CD14-positive monocyte (primary cell): ENCODE measurements at regions not wholly inside any gene's neighbourhood (a gene's known extent, or its start where the extent isn't known, plus 50 kb on each side); places are given as distances from the start of the nearest gene placed in this dataset.

Experiments
- DNase-seq, 3 donors: peaks; one replicate each; pipeline ENCODE4 v3.0.0-alpha.2; 2011 to 2022
- H2AFZ ChIP-seq: 2 replicates; pipeline ENCODE4 v1.6.0; 2012; ENCODE audit warnings: mild to moderate bottlenecking, low read depth, low read length, inconsistent platforms; ENCODE audit not compliant: insufficient read depth, poor library complexity, severe bottlenecking
- H3K27ac ChIP-seq, 2 donors: 1 replicate in 1 of 2; 2 replicates in 1 of 2; pipeline ENCODE4 v1.5.1; 2012 to 2013; ENCODE audit warnings: low read length in 2 of 2, control low read depth in 1 of 2, inconsistent platforms in 1 of 2, low read depth in 1 of 2, mild to moderate bottlenecking in 1 of 2
- H3K27me3 ChIP-seq, 2 donors: one replicate each; pipeline versions ENCODE4 v1.6.0 to v1.6.1; 2011 to 2013; ENCODE audit warnings: low read length in 2 of 2; ENCODE audit not compliant: control insufficient read depth in 2 of 2, insufficient read depth in 2 of 2
- H3K36me3 ChIP-seq, 2 donors: replicated peaks in 1 of 2; 1 replicate in 1 of 2; 2 replicates in 1 of 2; pipeline versions ENCODE4 v1.5.1 to v1.6.1; 2012 to 2013; ENCODE audit warnings: low read length in 2 of 2, control low read depth in 1 of 2, inconsistent platforms in 1 of 2, mild to moderate bottlenecking in 1 of 2; ENCODE audit not compliant: insufficient read depth in 2 of 2, control insufficient read depth in 1 of 2
- H3K4me1 ChIP-seq, 2 donors: 1 replicate in 1 of 2; 2 replicates in 1 of 2; pipeline versions ENCODE4 v1.5.1 to v1.6.1; 2012 to 2013; ENCODE audit warnings: low read length in 2 of 2, control low read depth in 1 of 2, inconsistent platforms in 1 of 2, mild to moderate bottlenecking in 1 of 2, moderate library complexity in 1 of 2; ENCODE audit not compliant: insufficient read depth in 2 of 2, control insufficient read depth in 1 of 2
- H3K4me2 ChIP-seq: replicated peaks from 2 replicates; pipeline ENCODE3; 2012; ENCODE audit warnings: low read length, moderate library complexity, mild to moderate bottlenecking; ENCODE audit not compliant: poor library complexity, severe bottlenecking; ENCODE audit errors: extremely low read depth
- H3K4me3 ChIP-seq, 3 experiments: fragments of 200-600 bp in 1 of 3; sonication (generic) in 1 of 3; replicated peaks in 1 of 3; 1 replicate in 2 of 3; 2 replicates in 1 of 3; pipeline ENCODE4 v1.5.1; 2011 to 2013; ENCODE audit warnings: low read length in 3 of 3, mild to moderate bottlenecking in 3 of 3, control low read depth in 2 of 3, low read depth in 2 of 3, inconsistent platforms in 1 of 3, moderate library complexity in 1 of 3
- H3K79me2 ChIP-seq: 2 replicates; pipeline ENCODE4 v1.6.0; 2012; ENCODE audit warnings: mild to moderate bottlenecking, control low read depth, inconsistent platforms, low read length, moderate library complexity; ENCODE audit not compliant: insufficient read depth
- H3K9ac ChIP-seq: 2 replicates; pipeline ENCODE4 v1.6.0; 2017; ENCODE audit warnings: low read length, mild to moderate bottlenecking; ENCODE audit not compliant: insufficient read depth, poor library complexity, severe bottlenecking
- H3K9me3 ChIP-seq, 2 donors: replicated peaks in 1 of 2; 1 replicate in 1 of 2; 2 replicates in 1 of 2; pipeline versions ENCODE4 v1.5.1 to v1.6.1; 2012 to 2013; ENCODE audit warnings: low read length in 2 of 2, control low read depth in 1 of 2; ENCODE audit not compliant: control insufficient read depth in 1 of 2, insufficient read depth in 1 of 2
- H4K20me1 ChIP-seq: 2 replicates; pipeline ENCODE4 v1.6.0; 2012; ENCODE audit warnings: mild to moderate bottlenecking, low read length, control low read depth, moderate library complexity; ENCODE audit not compliant: insufficient read depth
- H3K27ac Mint-ChIP-seq, 7 donors: one replicate each; pipeline ENCODE4 v1.8.0; 2020; ENCODE audit warnings: mild to moderate bottlenecking in 7 of 7, mixed read lengths in 7 of 7, moderate library complexity in 6 of 7, inconsistent platforms in 2 of 7
- H3K27me3 Mint-ChIP-seq, 3 donors: one replicate each; pipeline ENCODE4 v1.8.0; 2021 to 2022; ENCODE audit warnings: low read depth in 3 of 3, mild to moderate bottlenecking in 3 of 3, mixed read lengths in 3 of 3, moderate library complexity in 3 of 3, inconsistent platforms in 1 of 3
- H3K36me3 Mint-ChIP-seq, 2 donors: one replicate each; pipeline ENCODE4 v1.8.0; 2020; ENCODE audit warnings: mixed read lengths in 2 of 2, inconsistent platforms in 1 of 2, mild to moderate bottlenecking in 1 of 2
- H3K4me1 Mint-ChIP-seq: one replicate; pipeline ENCODE4 v1.8.0; 2020; ENCODE audit warnings: mild to moderate bottlenecking, mixed read lengths
- H3K4me3 Mint-ChIP-seq, 2 donors: one replicate each; pipeline ENCODE4 v1.8.0; 2020; ENCODE audit warnings: mild to moderate bottlenecking in 2 of 2, mixed read lengths in 2 of 2, moderate library complexity in 1 of 2
- H3K9me3 Mint-ChIP-seq, 7 donors: one replicate each; pipeline ENCODE4 v1.8.0; 2020 to 2022; ENCODE audit warnings: mixed read lengths in 7 of 7, mild to moderate bottlenecking in 6 of 7, moderate library complexity in 6 of 7, inconsistent platforms in 2 of 7
- CTCF ChIP-seq: fragments of 200-600 bp; IDR thresholded peaks from one replicate; pipeline ENCODE4 v1.8.0; 2022; ENCODE audit warnings: antibody characterized with exemption, mild to moderate bottlenecking
- WGBS: methylation state at CpG from one replicate; pipeline ENCODE4 v1.1.5; 2013; ENCODE audit warnings: missing lambda C conversion rate; ENCODE audit not compliant: insufficient coverage; 5-methylcytosine and 5-hydroxymethylcytosine counted together
- intact Hi-C, 2 donors: fragments of 100-400 bp; cut with micrococcal nuclease; formaldehyde crosslinking; loops; one replicate each; pipeline versions ENCODE4 v1.15.0 to v1.15.1; 2023

GRCh38 chr17:412211-413015 is 59.8 kb upstream of the RPH3AL start:
- Mint-ChIP-seq H3K9me3 (no peaks in the 10 kb centered on the region), H3K27me3 (peaks cover 0 to 5% (median 0%) of the 10 kb centered on the region in 3 donors), H3K27ac (peak overlapping the region; percentile 65 to 91 (median 89)), H3K4me3 (peak overlapping the region; percentile 75 to 90), H3K36me3 (peaks cover 0 to 9% of the 10 kb centered on the region in 2 donors), H3K4me1 (peaks cover 61% of the 10 kb centered on the region)
- peak overlapping the region; percentile 5 for H3K9ac ChIP-seq
- WGBS, result 20% methylated on average over 12 of the region's 15 CpGs
- H3K4me3 ChIP-seq, result peak overlapping the region in 2 of 3 experiments; percentile 5 to 64
- H3K27ac ChIP-seq, result peak overlapping the region; percentile 30 to 56
- H3K79me2 ChIP-seq, result peaks cover 26% of the 10 kb centered on the region
- intact Hi-C loops, result loop anchor here (1.0 kb wide), 1 partner anchor 288 kb away; no protein-coding TSS in a partner anchor
- H2AFZ ChIP-seq, result peak overlapping the region; percentile 68
- no peaks in the 10 kb centered on the region for H3K9me3 ChIP-seq
- H3K4me2 ChIP-seq, result peak overlapping the region; percentile 78
- H4K20me1 ChIP-seq, result no peaks in the 10 kb centered on the region
- no peaks in the 10 kb centered on the region for H3K27me3 ChIP-seq
- peak; percentile 88 for TF ChIP-seq CTCF
- peak; percentile 59 to 64 (median 59) for DNase-seq
- peaks cover 51 to 56% of the 10 kb centered on the region in 2 donors for H3K4me1 ChIP-seq
- H3K36me3 ChIP-seq, result no peaks in the 10 kb centered on the region

- Histone ChIP-seq H3K27ac (peak overlapping the region in 1 of 2 donors; percentile 86), H3K27me3 (no peaks in the 10 kb centered on the region), H2AFZ (no peak overlapping the region), H3K79me2 (peaks cover 26% of the 10 kb centered on the region), H3K36me3 (no peaks in the 10 kb centered on the region), H3K4me3 (peak overlapping the region in 1 of 3 experiments; percentile 83), H4K20me1 (no peaks in the 10 kb centered on the region), H3K9ac (no peak overlapping the region), H3K4me1 (peaks cover 49 to 52% of the 10 kb centered on the region in 2 donors), H3K4me2 (peak overlapping the region; percentile 95), H3K9me3 (no peaks in the 10 kb centered on the region)
- peaks cover 57% of the 10 kb centered on the region for H3K4me1 Mint-ChIP-seq
- peaks cover 0 to 9% of the 10 kb centered on the region in 2 donors for H3K36me3 Mint-ChIP-seq
- no peaks in the 10 kb centered on the region for H3K9me3 Mint-ChIP-seq
- intact Hi-C loops, result loop anchor here (1.0 kb wide), 1 partner anchor 289 kb away; no protein-coding TSS in a partner anchor
- H3K4me3 Mint-ChIP-seq, result peak overlapping the region in 1 of 2 donors; percentile 21
- H3K27ac Mint-ChIP-seq, result peak overlapping the region in 4 of 7 donors; percentile 37 to 80 (median 62)
- DNase-seq, result no peak
- peaks cover 0 to 4% (median 0%) of the 10 kb centered on the region in 3 donors for H3K27me3 Mint-ChIP-seq
- 80% methylated on average over 12 of the region's 12 CpGs for WGBS
- no peak for TF ChIP-seq CTCF
These were observed 59.0 kb upstream of the RPH3AL start for GRCh38 chr17:411421-412120.
